Activated T-cell treated with anti-CD3 and anti-CD28 coated beads, Interleukin-2, amount 50 U/mL, for 48 hours (primary cell): ENCODE measurements at regions not wholly inside any gene's neighbourhood (a gene's known extent, or its start where the extent isn't known, plus 50 kb on each side); places are given as distances from the start of the nearest gene placed in this dataset.

Experiments
- DNase-seq, 2 experiments: peaks; one replicate each; pipeline ENCODE4 v3.0.0-alpha.2; 2020

DNA sequence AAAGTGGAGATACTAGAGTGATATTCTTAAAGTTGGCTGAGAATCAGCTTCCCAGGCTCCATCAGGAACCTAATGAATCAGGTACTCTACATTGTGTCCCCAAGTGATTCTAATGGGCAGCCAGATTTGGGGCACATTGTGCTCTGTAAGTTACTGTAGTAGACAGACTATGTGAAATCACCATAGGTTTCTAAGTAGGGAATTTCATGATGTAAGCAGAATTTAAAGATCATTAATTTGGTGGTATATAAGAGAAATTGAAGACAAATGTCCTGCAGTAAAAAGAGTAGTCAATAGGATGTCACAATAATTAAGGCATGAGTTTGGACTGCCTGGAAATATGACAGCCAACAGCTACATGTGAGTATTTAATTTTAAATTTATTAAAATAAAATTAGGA is 602.4 kb upstream of the ACVR2A start:
- DNase-seq: no peak

DNA sequence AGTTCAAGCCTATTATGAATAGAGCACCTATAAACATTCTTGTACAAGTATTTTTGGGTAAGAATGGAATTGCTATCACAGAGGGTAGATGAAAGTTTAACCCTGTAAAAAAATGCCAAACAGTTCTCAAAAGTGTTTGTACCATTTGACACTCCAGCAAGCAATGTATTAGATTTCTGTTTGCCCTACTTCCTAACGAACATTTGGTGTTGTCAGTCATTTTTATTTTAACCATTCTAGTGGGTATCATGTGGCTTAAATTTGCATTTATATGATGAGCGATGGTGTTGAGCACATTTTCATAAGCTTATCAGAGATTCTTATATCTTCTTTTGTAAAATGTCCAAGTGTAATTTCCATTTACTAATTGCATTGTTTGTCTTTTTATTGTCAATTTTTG is 608.2 kb upstream of the ACVR2A start:
- no peak for DNase-seq

DNA sequence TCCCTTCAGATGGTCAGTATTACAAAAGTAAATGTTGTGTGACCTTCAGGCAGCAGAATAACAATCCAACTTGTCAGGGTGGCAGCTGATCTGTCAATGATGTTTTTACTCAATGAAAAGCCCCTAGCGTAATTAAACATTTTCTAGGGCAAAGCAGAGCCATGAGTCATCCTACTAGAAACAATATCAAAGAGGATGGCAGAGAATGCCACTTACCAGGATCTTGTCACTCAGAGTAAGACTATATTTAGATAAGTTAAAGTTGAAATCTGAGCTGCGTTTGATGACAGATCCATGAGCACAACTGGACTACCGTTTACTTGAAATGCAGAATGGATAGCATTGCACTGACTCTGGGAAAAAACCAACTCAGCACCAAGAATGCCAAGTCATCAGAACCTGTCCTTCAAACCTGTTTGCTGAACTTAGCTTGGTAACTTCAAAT is 612.6 kb upstream of the ACVR2A start:
- no peak for DNase-seq

DNA sequence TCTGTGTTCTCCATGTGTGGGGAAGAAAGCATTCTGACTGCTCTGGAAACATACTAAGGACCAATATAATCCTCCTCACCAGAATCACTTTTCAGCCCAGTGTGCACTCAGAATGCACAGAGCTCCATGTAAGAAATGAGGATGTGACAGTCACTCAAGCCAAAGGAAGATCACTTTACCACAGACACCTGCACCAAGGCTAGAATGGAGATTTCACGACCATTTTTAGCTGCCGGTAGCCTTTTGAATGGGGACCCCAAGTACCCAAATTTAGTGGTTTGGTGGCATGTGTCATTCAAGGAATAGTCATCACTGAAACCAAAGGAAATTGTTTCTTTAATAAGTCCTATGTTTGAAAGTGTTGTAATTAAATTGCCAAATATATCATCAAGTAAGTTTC is 613.2 kb upstream of the ACVR2A start:
- no peak for DNase-seq

DNA sequence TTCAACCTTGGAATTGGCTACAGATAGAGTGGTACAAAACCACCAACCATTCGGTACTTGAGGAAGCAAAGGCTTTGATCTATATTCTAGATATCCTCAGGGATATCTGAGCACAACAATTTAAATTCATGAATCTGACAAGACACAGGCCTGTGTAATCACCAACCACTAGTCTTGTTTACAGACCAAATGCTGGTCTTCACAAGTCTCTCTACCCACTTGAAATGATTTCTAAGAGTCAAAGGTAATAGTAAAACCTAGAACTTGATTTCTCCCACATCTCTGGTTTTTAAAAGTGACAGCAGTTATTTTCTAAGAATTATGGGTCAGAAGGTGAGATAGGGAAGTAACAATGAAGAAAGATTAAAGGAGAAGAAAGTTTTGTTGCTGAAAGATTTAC is 613.7 kb upstream of the ACVR2A start:
- no peak for DNase-seq

DNA sequence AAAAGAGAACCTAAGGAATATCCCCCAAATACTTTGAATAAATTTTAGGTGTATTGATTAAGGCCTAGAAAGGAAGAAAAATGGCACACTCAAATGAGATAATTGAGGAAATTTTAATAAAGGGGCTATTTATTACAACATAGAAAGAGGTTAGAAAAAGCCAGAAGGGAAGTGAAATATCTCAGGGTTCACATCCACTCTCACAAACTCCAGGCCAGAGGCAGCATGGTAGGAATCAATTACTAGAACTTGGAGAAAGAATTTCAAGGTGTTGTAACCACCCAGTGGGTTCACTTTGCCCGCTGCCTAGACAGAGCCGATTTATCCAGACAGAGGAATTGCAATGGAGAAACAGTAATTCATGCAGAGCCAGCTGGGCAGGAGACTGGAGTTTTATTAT is 617.5 kb upstream of the ACVR2A start:
- DNase-seq: no peak

DNA sequence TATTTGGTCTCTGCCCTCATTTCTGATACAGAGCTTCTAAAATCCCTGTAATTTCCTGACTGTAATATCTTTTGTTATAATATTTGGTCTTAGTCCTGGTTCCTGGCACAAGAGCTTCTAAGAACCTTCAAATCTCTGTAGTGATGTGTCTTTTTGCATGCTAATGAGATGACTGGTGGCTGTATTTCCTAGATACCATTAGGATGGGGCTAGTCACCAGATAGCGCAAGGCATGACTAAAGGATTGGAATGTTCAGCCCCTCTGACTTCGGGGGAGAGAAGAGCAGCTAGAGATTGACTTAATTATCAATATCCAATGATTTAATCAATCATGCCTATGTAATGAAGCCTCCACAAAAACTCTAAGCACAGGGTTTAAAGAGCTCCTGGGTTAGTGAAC is 620.8 kb upstream of the ACVR2A start:
- no peak for DNase-seq

DNA sequence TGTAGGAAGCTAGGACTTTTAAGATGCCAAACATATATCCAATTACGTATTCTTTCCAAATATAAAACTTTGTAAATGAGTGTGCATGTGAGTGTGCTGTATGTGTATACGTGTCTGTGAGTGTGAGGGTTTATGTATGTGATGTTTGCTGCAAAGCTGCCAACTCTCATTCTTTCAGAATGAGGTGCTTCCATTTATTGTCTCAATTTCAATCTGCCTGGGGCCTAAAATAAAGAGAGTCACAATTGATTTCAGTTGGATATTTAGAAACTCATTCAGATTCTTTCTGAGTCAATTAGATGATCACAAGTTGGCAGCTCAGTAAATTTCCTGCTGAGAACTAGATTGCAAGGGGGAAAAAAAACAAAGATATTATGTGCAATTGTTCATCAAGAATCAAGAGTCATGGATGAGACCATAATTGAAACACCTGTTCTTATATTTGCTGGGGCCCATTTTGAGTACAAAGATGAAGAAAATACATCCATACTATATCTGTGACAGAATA is 621.2 kb upstream of the ACVR2A start:
- DNase-seq: no peak

DNA sequence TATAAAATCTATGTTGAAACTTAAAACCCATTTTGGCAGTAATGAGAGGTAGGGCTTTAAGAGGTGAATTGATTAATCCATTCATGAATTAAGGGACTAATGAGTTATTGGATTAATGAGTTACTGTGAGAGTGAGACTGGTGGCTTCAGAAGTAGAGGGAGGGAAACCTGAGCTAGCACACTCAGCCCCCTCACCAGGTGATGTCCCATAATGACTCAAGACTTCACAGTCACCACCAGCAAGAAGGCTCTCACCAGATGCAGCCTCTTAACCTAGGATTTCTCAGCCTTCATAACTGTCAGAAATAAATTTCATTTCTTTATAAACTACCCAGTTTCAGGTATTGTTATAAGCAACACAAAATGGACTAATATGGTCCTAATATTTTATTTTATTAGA is 621.7 kb upstream of the ACVR2A start:
- DNase-seq: no peak

DNA sequence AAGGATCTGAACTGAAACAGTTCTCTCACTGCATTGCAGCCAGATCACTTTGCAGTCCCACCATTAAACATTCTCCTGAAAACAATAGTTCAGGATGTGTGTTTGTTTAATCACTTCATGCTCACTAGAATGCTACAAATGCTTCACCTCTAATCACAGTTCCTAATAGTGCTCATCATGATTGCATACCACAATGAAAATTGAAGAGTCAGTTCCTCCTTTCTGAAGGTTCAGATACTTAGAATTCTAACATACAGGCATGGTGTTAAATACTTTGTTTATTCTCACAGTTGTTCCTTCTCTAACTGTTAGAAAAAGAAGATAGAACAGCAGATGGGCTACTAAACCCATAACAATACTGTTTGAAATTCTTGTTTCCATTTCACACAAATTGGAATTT is 622.3 kb upstream of the ACVR2A start:
- no peak for DNase-seq

DNA sequence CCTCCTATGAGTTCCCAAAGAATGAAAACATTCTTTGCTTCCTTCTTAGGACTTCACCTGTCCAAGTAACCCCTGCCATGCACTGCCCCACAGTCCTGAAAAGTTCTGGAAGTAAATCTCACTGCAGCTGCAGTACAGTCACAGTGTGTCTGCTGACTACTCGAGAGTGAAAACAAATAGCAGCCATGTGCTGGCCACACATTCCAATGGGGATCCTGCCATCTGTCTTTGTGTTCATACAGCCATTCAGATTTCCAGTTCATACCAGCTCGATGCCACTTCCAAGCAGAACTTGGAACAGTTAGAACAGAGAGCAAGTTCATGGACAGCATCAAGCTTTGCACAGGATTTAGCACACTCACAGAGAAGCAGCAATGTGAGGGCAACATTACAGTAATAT is 629.9 kb upstream of the ACVR2A start:
- no peak for DNase-seq

- DNase-seq: no peak
These were observed 633.3 kb upstream of the ACVR2A start for GRCh38 chr2:147211484-147211883.

GRCh38 chr2:147204102-147204501 is 640.7 kb upstream of the ACVR2A start:
- DNase-seq: no peak

DNA sequence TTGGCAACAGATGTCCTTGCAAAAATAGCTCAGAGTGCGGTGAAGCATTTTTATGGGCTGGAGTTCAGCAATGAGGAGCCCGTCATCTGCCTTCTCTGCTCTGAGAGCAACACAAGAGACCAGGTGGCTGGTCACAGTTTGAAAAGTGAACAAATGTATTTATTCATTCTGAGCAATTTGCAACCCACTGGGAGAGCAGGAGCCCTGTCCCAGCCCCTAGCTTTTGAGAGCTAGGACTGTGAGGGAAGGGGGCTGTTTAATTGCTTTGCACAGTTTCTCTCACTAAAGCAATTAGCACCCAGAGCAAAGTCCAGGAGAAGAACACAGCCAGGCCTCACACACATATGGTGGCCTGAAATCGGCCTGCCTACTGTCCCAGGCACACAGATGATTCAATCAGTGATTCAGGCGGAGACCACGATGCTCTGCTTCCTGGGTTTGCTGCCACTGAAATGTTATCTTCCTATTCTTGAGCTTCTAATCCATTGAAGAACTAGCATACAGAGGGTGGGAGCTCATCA is 646.1 kb upstream of the ACVR2A start:
- DNase-seq: no peak

DNA sequence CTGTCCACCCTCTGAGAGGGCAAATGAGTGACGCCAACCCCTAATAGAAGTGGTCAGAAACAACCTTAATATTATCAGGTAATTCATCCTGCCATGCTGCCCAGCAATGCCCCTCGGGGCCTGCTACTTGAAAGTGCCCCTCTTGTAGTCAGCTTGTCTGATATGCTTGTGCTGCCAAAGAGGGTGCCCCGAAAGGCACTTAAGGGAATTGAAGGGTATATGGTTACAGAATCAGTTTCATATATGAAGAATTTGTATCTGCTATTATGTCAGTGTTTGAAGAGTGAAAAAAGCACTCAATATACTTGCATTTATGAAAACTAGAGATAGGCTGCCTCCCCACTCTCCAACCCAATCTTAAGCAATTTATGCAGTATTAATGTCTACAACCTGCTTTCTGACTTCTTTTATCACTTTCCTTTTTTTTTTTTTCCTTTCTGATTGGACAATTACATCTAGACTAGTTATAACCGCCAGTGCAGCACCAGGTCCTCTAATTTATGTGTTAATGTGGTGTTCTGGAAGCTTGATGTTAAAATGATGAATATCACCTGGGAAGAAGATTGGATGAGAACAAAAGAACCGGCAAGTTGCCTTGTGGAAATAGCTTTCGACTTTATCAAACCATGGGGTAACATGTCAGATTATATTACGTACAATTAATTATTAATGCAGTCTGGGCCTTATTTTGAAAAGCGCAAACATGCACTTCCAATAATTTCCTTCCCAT is 646.9 kb upstream of the ACVR2A start:
- DNase-seq: no peak

DNA sequence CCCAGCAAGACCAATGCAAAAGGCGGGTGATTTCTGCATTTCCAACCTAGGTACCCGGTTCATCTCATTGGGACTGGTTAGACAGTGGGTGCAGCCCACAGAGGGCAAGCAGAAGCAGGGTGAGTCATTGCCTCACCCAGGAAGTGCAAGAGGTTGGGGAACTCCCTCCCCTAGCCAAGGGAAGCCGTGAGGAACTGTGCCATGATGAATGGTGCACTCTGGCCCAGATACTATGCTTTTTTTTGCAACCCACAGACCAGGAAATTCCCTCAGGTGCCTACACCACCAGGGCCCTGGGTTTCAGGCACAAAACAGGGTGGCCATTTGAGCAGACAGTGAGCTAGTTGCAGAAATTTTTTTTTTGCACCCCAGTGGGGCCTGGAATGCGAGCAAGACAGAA is 662.6 kb upstream of the ACVR2A start:
- DNase-seq: peak; percentile 54 to 61

DNA sequence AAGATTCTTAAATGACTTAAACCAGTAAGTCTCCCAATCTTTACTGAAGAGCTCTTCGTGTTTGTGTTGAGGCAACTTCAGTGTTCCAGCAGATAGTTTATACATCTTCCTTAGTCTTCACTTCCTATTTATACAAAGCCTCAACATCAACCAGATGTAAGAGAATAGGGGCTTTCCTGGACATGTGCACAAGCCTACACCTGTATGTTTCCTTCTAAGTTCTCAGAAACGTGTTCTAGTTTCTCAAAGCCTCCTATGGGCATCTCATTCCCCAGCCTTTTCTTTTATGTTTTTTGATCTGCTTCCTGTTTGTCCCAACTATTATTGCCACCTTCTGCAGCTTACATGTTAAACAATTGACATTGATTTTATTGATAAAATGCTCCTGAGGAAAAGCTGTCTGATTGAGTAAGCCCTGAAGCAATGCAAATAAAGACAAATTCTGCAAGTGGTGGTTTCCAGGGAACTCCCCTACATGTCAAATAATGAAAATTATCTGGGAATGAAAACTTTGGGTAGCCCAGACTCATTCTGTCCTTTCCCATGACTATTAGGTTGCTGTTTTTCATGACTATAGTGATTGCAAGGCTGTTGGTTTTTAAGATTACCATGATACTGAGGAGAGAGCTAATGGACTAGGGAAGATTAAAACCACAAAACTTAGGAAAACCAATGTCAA is 663.3 kb upstream of the ACVR2A start:
- no peak for DNase-seq

DNA sequence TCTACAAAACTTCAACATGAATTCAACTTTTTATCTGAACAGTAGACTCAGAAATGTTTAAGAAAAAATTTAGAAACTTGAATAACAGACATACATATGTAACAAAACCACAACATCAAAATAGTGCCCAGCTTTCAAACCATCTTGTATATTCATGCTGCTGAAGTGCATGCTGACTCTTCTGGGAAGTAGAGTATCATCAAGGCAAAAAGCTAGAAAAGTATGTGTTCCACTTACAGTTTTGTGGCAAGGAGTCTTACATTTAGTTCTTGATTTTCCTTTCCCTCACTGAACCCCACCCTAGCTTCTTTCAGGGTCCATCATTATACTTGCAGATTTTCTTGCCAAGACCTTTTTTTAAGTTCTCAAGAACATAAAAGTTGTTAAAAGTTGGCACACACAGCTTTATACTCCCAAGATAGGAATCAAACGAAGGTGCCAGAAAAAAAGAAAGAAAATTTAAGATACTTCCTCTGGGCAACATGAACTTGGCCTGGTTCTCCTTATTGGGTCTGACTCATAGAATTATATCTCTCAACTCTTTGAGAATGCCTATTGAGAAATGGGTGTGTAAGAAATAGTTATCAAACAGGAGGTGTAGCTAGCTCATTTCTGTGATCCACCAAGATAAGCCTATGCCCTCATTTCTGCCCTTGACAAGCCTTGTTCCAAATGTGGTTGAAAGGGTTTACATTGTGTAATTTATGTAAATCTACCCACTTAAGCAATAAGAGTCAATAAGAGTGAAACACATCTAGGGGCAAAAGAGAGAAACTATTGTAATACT is 667.6 kb upstream of the ACVR2A start:
- no peak for DNase-seq

DNA sequence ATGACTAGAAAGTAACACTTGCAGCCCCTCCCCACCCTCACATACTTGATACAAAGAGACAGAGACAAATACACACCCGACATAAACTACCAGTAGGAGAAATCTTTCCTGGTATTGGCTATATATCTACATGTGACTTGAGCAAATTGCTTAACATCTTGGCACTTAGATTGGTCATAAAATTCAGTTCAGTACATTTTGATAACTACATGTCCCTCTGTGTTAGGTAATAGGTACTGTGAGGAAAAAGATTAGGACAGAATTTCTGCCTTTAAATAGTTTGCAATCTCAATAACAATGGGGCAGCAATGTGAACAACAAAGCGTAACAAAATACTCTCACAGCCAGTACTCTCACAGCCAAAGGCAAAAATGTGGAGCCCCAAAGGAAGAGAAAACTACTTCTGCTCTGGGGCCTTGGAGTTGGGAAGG is 670.0 kb upstream of the ACVR2A start:
- no peak for DNase-seq

DNA sequence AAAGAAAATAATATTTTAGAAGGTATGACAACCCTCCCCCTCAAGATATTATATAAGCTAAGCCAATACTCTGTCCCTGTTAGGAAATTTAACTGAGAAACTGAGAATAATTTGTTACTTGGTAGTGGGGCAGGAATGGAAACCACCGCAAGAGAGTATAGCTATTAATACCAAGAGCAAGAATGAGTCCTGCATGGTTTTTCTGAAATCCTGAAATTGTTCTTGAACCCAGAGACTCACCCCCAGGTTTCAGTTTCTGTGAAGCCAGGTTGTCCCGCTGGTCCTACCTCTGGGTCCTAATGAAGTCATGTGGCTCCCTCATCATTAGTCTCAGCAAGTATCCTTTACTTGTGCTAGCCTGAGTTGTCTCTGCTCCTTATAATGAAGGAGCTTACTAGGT is 671.0 kb upstream of the ACVR2A start:
- DNase-seq: no peak

DNA sequence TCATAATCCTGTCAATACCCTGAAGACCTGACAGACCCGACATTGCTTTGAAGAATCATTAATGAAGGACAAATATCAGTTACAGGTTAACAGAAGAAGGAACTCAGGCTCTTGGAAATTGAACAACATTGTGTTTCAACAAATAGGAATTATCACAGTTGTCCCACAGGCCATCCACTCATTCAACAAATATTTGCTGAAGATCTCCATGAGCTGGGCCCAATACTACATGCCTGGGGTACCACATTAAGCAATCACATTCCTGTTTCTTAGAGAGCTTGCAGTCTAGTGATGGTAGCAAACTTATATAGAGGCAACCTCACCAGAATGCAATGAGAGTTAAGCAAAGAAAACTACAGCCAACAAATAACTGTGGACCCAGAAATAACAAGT is 671.6 kb upstream of the ACVR2A start:
- DNase-seq: no peak

GRCh38 chr2:147172493-147173188 is 672.2 kb upstream of the ACVR2A start:
- no peak for DNase-seq

- DNase-seq: no peak
These were observed 672.9 kb upstream of the ACVR2A start for GRCh38 chr2:147171941-147172340.
